MV-4-11 (cell line): ENCODE measurements at regions not wholly inside any gene's neighbourhood (a gene's known extent, or its start where the extent isn't known, plus 50 kb on each side); places are given as distances from the start of the nearest gene placed in this dataset.
A peak's percentile ranks its signal among the peaks of the same experiment; 100 is the strongest.
"Not testable (repeated sequence)": the region's sequence is repeated elsewhere in the genome, so short reads cannot be mapped to it uniquely, and the experiment has no call there.

ENCODE experiments used
- DNase-seq: peaks from one replicate; lab custom pipeline; 2025; lab: John Stamatoyannopoulos, UW

DNA sequence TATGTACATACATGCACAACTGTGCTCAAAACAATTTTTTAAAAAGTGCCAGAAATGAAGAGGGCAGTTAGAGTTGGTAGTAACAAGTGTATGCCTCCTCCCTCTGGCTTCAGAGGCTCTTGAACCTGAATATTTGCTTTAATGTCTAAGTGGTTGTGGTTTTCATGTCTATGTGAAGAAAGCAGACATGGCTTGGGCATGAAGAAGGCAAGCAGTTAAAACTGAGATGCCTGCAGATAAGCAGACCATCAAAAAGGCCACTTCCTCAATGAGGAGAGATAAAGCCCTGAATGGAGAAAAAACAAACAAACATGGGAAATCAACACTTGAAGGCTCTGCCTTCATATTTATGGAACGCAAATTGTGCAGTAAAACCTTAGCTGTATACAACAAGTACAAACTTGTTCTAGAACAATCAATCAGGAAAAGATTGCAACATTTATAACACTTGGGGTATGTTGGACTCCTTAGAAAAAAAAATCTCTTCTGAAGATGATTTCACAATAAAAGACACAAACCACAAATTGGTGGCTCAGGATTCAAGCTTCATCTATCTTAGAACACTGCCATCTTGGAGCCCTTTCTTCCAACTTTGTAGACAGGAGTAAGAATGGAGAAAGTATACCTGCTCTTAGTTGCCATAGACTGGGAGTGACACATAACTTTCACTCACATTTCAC lies 52.7 kb upstream of the PLA2G4A start:
- peak; percentile 93 for DNase-seq

DNA sequence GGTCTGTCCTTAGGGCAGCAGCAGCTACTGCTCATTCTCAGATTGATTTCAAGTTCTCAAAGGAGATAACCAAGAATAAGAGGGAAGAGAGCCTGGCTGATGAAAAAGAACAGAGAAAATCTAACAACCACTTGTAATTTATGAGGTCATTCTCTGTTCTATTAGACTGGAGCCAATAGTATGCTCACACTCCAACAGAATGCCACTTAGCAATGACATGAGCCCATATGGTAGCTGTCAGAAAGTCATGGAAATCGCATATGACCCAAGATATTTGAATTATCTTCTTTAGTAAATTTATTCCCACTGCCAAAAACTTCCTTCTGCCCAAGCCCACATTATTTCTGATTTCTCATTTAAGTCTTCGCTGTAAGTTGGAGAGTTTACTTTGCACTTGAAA lies 53.7 kb upstream of the PLA2G4A start:
- DNase-seq: no peak

DNA sequence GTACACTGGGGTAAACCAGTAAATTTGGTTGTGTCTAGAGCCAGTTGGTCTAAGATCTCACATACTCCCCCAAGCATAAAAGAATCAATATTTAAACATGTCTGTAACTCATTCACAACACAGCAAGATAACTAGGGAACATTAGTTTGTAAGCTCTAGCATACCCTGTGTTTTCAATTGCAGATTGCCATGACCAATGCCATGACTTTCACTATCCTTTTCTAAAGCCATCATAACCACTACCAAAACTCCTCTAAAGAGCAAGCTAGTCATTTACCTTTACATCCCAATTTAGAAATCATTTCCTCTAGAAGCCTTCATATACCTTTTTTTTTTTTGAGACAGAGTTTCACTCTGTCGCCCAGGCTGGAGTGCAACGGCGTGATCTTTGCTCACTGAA lies 56.5 kb upstream of the PLA2G4A start:
- no peak for DNase-seq

DNA sequence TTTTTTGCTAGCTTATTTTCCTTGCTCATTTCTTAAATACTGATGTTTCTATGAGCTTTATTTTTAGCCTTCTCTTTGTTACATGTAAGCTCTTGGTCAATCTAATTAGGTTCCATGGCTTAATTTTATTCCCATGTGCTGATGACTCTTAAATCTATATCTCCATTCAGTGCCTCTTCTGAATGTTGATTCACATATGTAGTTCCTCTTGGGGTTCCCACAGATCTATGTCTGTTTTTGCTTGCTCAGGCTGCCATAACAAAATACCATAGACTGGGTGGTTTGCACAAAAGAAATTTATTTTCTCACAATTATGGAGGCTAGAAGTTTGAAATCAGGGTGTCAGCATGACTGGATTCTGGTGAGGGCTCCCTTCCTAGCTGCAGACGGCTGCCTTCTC lies 58.3 kb upstream of the PLA2G4A start:
- DNase-seq: peak; percentile 60

DNA sequence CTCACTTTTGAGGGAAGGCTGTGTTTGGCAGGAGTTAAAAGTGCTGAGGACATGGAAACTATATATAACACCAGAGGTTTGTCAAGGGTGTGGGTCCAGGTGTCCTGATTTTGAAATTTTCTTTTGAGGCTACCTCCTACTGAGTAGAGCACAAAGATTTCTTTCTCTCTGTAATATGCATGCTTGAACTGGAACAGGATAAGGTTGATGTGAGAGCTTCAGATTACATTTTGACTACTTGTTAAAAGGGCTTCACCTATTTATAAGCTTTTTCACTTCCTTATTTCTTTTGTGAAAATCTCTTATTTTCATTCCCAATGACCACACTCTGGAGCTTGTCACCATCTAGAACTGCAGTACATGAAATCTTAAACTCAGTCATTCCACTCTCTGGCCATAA lies 59.8 kb upstream of the PLA2G4A start:
- no peak for DNase-seq

DNA sequence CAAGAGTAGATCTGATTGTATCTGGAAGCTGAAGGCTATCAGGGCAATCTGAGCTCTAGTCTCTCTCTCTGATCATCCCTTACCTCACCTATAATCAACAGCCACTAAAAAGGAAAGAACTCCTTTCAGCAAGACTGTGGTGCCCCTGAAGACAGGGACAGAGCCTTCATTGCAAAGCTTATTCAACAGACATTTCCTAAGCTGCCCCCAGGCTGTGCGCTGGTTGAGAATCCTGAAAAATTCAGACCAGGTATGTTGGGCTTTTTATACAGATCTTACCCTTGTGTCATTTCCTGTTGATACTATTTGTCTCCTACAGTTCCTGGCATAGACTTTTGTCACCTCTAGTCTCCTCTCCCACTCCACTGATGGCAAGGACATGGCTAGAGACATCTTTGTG lies 63.3 kb upstream of the PLA2G4A start:
- DNase-seq: no peak

DNA sequence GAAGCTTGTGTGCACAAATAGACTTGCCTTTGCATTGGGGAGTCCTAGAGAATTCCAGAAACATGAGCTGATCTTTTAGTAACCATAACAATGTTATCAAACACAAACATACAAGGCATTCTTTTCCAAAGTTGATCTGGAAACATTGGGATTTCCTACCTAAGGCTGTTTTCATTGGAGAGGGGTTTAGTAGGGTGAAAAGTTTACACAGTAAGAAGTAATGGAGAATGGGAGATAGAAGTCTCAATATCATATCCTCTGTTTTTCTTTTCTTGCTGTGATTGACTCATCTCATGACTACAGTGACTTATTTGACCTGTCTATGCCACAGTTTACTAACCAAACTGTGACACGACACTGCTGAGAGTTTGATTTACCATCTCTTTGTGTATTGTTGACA lies 65.6 kb upstream of the PLA2G4A start:
- DNase-seq: no peak

DNA sequence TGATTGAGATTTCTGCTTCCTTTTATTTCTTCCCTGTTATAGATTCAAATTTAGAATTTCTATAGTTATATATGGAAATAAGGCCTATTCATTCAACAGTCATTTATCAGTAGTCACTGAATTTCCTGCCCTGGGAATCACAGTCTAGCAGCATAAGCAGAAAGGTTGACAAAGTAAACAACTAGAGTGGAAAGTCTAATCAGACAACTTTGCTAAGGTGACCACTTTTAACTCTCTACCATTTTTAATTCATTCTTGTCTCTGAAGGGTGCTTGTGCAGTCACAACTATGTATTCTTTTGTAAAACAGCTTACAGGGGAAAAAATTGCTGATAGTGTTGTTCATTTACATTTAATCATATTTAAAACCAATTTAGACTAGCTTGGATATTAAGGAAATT lies 66.1 kb upstream of the PLA2G4A start:
- no peak for DNase-seq

DNA sequence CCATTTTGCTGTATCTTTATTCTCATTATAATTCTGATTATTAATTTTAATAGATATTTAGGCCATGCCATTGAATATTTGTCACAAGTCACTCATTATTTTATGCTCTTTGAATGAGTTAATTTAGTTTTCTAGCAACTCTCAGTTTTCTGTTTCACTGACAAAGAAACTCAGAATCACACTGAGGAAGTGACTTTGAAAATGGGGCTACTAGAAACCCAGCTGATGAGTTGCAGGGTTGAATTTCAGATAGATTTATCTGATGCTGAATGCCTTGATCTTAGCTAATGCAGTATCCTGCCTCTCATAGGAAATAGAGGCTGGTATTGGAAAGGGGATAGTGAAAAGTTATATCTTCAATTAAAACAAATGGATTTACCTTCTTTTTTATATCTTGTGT lies 67.4 kb upstream of the PLA2G4A start:
- DNase-seq: no peak

DNA sequence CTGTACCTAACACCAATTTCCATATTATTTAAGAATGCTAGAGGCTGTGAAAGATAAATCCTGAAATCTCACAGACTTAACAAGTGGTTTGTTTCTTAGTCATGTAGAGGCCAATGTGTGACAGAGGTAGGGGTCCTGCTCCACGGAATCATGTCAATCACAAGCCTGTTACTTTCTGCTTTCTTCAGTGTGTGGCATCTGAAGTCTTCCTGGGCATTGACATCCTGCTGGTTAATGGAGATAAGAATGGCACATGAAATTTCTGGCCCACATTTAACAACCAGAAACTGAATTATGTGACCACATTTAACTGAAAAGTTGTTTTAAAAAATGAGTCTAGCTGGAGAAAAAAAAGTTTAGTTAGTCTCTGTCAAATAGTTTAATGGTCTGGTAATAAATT lies 68.3 kb upstream of the PLA2G4A start:
- no peak for DNase-seq

DNA sequence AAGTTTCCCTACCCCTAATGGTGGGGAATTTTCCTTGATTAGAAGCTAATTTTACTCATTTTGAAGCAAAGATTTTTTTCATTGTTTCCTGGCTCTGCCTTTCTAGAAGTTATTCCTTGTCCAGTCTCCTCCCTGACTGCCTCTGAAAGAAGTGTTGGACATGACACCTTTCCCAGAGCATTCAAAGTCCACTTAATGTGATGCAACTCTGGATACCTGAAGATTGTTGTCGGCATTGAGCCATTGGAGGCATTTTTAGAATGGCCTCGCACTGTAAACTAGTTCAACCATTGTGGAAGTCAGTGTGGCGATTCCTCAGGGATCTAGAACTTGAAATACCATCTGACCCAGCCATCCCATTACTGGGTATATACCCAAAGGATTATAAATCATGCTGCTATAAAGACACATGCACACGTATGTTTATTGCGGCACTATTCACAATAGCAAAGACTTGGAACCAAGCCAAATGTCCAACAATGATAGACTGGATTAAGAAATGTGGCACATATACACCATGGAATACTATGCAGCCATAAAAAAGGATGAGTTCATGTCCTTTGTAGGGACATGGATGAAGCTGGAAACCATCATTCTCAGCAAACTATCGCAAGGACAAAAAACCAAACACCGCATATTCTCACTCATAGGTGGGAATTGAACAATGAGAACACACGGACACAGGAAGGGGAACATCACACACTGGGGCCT lies 69.7 kb upstream of the PLA2G4A start:
- DNase-seq: not testable (repeated sequence)

DNA sequence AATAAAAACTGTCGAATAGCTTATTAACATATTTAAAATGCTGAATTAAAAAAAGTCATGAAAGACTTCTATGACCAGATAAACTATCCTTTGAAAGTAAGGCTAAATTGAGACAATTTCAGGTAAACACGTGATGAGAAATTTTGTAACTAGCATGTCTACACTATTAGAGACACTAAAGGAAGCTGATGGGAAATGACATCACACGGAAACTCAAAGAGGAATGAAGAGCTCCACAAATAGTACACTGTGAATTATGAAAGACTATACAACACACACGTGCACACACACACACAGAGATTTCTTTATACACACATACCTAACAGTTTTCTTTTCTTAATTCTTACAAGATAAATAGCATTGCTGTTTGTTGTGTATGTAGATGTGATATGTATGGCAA lies 70.9 kb upstream of the PLA2G4A start:
- DNase-seq: peak; percentile 21

DNA sequence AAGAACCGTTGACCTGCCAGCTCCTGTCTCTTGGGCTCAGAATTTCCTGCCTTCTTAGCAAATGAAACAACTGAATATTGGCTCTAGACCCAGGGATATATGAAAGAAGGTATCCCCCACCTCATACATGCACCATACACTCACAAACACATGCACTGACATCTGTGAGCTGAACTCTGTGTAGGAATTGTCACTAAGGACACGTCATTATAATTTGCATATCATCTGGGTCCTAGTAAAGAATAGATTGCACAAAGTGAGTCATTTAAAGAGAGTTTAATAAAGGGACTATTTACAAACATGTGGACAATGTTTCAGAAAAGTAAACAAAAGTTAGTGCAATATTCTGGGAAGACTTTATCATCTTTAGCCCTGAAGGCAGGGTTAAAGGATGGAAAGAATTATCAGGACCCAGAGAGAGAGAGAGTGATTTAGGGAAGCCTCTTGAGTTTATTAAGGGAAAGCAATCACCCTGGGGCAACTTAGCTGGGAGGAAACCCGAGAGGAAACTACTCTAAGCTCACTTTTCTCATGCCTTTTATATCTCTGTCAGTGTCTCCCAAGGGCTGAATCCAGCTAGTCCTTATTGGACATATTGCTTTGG lies 74.1 kb upstream of the PLA2G4A start:
- DNase-seq: no peak

DNA sequence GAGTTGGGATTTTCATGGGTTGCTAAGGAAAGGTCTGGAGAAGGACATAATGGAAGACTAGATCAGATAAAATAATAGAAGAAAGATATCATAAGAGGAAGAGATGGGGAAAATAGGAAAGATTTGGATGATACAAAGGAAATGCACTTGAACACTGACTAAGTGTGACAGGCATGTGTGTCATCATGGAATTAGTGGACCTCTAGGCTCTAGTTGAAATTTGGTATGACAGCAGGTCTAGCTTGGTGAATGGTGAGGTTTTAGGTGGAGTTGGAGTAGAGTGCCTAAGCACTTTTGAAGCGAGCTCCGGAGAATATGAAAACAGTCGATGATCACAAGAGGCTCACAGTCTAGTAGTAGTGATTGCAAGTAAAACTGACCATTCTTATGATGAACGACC lies 73.0 kb upstream of the PTGS2 start:
- no peak for DNase-seq

DNA sequence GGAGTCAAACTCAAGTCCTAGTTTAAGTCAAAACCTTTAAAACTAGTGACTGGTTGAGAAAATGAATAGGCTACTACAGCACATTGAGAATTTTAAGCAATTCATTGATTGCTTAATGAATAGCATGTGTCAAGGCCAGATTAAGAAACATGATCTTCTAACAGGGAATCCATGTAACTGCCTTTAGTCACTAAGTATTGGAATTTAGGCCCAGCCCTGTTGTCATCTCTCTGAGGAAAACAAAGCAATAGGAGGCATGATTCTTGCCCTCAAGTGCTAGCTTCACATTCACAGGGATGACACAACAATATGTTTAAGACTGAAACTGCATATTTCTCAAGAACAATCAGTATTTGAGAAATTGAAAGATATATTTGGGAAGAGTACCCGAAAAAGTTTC lies 70.0 kb upstream of the PTGS2 start:
- DNase-seq: peak; percentile 17

DNA sequence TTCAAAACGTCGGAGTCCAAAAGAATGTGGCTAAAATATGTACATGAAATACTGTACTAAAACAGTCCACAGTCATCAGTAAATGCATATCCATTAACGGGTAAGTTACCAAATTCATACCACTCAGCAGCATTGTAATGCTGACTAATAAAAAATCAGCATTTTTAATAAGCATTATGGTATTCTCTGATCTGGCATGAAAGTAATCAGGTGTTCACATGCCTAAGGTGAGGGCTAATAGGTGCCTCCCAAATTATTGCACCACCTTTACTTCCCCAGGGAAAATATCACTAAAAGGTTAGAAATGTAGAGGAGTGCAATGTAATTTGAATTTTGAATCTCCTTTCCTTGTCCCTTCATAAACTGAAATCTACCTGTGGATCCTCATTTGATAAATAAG lies 69.6 kb upstream of the PTGS2 start:
- DNase-seq: no peak

DNA sequence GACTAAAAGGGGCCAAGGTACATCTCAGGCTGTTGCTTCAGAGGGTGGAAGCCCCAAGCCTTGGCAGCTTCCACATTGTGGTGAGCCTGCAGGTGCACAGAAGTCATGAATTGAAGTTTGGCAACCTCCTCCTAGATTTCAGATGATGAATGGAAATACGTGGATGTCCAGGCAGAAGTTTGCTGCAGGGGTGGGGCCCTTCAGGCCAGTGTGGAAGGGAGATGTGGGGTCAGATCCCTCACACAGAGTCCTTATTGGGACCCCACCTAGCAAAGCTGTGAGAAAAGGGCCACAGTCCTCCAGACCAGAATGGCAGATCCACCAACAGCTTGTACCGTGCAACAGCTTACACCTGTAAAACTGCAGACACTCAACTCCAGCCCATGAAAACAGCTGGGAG lies 67.4 kb upstream of the PTGS2 start:
- DNase-seq: no peak

DNA sequence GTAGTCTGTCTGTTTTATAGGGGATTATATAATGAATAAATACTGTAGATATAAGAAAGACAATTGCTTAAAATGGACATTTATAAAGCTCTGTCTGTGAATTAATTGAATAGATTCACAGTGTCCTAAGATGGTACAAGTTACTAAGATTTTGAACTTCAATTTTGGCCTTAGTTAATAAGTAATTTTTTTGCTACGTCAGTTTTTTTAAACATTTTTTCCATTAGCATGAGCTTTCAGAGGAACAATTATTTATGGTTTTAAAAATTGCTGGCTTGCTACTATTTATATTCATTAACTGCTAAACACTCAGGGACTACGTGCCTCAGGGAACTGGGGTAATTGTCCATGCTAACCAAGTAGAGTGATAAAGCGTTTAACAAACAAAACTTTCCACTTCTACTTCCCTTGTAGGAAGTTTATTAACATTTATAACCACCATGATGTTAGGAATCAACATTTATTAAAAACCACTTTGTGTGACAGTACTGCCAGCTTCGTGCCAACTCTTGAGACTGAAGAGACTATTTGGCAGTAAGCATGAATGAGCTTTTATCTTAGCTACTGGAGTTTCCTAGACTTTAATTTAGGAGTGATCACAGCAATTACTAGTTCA lies 65.4 kb upstream of the PTGS2 start:
- no peak for DNase-seq

DNA sequence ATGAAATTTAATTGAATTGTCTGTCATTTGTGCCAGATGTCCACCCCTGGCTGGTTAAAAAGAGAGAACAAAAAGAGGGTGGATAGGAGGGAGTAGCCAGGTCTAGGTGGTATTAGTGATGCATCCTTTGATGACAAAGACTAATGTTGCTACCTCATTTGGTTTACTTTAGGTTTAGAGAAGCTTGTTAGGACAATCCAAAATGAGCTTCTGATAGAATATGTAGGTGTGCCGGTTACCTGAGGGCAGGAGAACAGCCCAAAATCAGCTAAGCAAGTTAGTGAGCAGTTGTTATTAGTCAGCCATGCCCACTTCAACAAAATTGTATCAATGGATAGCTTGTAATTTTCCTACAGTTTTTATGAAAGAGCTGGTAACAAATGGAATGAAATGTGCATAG lies 61.4 kb upstream of the PTGS2 start:
- DNase-seq: no peak

DNA sequence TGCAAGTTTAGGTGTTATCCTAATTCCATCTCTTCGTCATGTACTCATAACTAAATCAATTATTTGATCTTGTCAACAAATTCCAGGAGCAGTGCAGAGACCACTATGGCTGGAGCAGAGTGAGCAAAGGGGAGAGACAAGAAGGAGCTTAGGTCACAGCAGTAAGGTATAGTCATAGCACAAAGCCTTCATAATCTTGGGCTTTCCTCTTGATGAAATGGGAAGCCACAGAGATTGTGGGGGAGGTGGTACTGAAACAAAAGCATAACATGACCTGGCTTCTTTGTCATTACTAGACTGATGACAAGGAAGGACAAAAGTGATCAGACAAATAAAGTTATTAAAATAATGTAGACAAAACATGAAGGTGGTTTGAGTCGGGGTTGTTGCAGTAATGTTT lies 60.1 kb upstream of the PTGS2 start:
- DNase-seq: peak; percentile 30

DNA sequence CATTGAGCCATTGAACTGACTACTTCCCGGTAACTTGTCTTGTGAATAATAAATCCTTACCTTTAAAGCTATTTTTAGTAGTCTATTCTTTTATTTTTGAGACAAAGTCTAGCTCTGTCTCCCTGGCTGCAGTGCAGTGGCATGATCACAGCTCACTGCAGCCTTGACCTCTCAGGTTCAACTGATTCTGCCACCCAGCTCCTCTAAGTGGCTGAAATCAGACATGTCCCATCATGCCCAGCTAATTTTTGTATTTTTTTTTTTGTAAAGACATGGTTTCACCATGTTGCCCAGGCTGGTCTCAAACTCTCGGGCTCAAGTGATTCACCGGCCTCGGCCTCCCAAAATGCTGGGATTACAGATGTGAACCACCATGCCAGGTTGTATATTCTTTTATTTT lies 59.3 kb upstream of the PTGS2 start:
- DNase-seq: no peak

DNA sequence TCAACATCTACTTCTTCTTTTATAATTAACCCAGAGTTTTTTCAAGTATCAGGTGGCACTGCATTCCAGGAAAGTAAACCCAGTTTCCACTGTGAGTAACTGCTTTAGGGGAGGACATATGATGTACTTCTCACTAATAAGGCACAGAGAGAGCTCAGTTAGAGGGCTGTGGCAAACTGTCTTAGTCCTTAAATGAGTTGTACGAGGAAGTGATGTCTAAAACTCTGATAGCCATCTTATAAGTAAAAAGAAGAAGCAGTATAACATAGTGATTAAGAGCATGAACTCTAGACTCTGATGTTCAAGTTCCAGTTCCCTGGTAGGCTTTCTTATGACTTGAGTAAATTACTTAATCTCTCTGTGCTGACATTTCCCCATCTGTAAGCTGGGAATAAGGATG lies 58.7 kb upstream of the PTGS2 start:
- peak; percentile 95 for DNase-seq

DNA sequence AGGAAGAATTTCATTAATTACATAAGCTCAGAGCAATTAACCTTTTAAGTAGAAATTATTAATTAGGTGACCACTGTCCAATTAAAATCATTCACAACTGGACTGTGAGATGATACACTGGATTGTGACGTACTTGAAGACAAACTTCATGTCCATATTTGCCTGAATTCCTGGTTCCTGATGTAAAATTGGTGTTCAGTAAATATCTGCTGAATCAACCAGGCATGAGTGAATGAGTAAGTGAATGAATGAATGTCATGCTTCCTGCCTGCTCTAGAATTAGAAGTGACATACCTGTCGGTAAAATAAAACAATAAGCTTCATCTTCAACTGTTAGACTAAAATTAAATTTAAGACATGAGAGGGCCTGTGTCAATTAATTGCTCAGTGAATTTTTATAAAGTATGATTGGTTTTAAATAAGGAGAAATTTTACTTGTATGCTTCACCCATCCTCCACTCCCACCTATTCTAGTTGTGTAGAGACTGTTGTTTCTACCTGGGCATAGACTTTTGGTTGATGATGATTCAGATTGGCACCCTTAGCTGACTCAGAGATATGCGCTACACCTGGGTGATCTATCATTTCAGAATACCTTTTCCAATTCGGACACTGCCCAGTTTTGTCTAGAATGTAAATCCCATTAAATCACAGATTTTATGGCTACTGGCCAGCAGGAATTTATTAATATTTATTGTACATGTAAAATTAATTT lies 56.9 kb upstream of the PTGS2 start:
- no peak for DNase-seq
